Dermis microvascular lymphatic vessel endothelial cell (primary cell): ENCODE measurements at regions not wholly inside any gene's neighbourhood (a gene's known extent, or its start where the extent isn't known, plus 50 kb on each side); places are given as distances from the start of the nearest gene placed in this dataset.
"Not testable (repeated sequence)": the region's sequence is repeated elsewhere in the genome, so short reads cannot be mapped to it uniquely, and the experiment has no call there.

ENCODE experiments used
- DNase-seq, 2 donors: peaks; one replicate each; pipeline versions ENCODE4 v3.0.0 to v3.0.0-alpha.2; 2010; ENCODE audit warnings: low read depth in 2 of 2

DNA sequence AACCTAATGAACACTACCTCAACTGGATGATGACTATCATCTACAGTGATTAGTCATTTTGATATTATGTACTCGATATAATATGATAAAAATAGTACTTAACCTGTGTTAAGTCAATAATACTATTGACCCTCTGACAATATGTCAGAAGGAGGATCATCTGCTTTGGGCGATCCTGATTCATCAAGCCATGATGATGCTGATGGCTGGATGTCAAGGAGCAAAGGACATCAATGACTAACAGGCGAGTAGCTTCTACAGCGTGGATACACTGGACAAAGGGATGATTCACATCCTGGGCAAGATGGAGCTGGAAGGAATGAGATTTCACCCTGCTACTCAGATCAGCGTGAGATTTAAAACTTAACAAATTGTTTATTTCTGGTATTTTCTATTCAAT lies 94.4 kb upstream of the SKAP2 start:
- peak in 1 of 2 donors; percentile 72 for DNase-seq

DNA sequence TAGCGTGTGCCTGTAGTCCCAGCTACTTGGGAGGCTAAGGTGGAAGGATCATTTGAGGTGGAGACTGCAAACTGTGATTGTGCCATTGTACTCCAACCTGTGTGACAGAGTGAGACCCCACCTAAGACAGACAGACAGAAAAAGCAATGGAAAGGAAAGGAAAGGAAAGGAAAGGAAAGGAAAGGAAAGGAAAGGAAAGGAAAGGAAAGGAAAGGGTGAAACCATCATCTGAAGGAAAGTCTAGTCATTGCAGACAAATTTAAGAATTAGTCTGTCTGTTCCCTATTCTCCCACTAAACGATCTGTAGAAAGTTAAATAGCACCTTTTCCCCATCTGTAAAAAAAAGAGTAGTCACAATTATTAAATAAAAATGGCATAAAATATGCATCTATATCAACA lies 91.1 kb upstream of the SKAP2 start:
- no peak for DNase-seq

DNA sequence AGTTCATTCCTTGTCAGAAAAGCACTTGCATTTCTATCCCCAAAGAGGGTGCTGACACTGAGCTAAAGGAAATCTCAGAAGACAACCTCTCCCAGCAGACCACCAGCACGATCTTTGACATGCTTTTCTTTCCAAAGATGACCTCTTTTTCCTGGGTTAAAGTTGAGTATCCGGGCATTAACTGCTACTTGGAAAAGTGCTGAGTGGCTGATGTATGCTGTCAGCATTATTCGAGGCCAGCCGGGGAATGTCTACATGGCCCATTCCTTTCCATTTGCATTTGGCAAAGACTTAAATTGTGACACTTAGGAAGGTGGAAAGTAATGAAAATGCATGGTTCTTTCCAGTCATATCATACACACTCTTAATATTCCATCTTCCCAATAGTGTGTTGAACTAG lies 90.6 kb upstream of the SKAP2 start:
- DNase-seq, result no peak

DNA sequence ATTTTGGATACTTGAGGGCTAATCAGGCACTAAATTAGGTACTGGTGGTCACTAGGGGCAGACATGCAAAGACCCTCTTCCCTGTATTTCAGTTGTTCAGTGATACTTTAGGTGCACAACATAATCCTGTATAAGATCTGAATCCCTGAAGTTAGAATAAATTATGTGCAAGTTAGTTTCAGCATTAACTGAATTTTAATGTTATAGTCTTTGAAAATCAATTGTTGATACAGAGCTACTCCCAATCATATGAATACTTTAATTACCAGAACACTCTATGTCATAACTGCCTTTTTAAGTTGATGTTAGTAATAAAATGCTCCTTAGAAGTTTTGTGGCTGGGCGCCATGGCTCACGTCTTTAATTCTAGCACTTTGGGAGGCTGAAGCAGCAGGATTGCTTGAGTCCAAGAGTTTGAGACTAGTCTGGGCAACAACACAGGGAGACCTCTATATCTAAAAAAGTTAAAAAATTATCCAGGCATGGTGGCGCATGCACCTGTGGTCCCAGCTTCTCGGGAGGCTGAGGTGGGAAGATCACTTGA lies 87.1 kb upstream of the SKAP2 start:
- no peak for DNase-seq

DNA sequence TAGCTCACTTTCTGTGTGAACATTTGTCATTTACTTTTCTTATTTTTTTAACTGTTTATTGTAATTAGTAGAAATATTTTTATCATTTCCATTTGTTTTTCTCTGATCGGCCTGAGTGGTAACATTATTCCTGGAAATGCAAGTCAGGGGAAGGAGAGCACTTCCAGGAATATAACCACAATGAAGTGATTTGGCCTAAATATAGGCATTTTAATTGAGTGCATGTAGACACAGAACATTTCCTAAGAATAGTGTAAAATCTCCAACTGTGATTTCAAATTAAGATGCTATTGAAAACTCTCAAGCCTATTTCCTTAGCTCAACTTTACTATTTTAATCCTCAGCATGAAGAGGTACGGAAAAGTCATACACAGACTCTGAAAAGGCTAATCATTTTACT lies 86.5 kb upstream of the SKAP2 start:
- DNase-seq, result no peak

DNA sequence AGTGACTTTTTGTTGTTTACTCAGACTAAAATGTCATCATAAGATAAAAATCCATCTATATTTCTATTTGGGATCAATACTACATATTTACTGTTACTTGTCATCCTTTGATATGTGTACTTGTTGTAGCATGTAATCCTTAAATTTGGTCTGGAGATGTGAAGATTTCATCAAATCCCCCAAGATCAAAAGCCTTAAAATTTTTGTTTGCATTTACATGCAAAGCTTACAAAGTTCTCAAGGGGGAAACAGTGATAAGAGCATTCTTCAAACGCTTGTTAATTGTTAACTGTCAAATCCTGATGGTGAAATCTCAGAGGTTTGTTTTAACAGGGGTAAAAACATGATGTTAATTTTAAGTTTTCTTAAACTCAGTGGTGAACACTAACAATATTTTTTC lies 84.9 kb upstream of the SKAP2 start:
- DNase-seq, result no peak

DNA sequence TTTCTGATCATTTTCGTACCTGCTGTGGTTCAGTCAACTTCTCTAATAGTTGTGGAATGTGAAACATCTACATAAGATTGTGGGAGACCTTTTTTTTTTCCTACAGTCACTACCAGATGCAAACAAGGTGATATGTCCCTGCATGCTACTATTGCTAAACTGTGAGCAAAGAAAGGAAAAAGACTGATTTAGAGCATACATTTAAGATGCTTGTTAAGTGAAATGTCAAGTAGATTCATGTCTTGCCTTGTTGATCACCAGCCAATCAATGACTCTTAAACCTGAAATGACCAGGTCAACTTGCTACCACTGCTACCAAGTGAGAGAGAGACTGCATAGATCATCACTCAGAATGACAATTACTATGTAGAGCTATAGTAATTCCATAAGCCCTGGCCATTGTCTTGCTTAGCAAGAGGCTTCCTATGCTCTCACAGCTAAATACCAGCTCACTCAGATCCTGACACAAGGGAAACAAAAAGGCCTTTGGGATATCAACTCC lies 84.3 kb upstream of the SKAP2 start:
- DNase-seq, result no peak

DNA sequence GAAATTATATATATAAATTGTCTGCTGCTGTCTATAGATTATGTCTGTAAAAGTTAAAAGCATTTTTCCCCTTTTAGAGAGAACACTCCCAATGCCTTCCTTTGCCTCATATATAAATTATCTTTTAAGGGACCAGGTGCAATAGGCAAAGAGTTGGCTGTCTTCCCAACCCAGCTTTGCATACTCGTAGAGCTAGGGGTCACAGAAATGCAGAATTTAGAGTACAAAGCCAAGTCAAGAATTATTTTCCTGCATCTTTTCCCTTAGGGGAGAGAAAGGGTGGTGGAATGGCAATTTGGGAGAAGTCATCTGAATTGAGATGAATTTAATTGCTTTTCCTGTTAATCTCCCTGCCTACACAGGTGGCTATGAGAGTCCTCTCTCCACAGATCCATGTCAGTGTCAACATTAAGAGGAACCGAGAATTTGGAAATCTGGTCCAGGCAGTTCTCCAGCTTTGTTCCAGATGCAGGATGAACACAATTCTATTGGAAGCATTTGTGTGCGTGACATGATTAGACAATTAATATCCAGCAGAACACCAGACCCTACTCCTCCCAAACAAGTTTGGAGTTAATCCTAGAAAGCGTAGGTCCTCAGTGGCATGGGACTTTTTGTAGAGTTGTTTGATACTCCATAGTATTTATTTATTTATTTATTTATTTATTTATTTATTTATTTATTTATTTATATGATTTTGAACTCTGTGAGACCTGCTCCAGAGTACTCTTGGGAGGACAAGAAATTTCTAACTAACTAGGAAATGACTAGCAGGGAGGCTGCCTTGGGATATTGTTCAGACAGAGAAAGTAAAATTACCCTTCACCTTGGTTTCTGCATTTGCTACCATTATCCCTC lies 80.3 kb upstream of the SKAP2 start:
- DNase-seq, result no peak

DNA sequence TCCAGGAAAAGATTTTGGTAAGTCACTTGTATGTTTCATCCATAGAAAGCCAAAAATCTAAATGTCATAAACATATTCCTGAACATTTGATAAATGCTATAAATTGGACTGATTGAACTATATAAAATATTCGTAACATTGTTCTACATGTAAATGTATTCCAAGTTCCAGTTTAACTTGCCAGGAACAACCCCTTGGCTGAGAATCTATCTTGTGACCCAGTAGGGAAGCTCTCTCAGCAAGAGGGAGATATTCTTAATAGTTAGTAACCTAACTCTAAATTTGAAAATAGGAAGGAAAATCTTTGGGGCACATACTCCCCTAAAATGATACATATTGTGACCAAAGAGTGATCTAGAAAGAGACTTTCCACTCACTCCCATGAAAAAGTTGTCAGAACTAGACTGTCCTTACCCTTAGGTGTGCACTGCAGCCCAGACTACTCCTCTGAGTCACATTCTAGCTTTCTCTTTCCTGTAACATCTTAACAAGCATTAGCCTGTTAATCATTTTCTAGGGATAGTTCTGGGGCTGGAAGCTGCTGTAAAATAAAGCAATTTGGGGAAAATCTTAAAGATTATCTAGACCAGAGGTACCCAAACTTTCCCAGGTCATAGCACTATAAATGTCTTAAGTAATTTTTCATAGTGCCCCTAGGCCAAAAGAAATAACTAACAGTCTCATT lies 73.7 kb upstream of the SKAP2 start:
- no peak for DNase-seq

DNA sequence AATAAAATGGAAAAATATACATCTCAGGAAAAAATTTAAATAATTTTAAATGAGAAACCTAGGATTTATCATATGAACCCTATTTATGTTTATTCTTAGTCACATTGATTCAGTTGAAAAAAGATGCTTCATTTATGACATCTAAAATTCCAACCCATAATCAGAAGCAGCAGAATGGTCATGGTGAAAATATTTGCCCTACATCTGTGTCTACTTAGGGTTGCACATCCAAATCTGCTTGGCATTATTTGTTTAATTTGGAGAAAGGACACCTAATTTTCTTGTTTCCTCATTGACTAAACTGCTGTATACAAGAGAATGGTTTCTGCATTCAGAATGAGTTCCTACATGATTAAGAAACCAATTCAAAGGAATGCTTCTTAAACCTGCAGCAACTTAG lies 72.9 kb upstream of the SKAP2 start:
- no peak for DNase-seq

DNA sequence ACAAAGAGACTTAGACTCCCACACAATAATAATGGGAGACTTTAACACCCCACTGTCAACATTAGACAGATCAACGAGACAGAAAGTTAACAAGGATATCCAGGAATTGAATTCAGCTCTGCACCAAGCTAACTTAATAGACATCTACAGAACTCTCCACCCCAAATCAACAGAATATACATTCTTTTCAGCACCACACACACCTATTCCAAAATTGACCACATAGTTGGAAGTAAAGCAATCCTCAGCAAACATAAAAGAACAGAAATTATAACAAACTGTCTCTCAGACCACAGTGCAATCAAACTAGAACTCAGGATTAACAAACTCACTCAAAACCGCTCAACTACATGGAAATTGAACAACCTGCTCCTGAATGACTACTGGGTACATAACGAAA lies 68.2 kb upstream of the SKAP2 start:
- not testable (repeated sequence) for DNase-seq

DNA sequence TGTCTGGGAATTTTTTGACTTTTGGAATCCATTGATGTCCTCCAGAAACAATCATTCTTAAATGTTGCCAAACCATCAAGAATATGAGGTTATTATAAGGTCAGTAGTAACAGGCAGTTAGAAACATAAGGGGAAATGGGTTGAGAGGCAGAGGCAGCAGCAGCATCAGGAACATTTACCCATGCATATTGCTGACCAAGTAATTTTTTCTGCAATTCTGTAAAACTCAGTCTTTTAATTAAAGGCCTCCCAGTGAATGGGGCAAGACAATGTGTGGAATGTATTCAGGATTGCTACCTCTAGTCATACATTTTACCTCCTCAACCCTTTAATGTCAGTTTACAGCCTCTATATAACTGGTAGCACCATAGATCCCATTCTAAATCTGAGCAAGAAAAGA lies 66.5 kb upstream of the SKAP2 start:
- no peak for DNase-seq

DNA sequence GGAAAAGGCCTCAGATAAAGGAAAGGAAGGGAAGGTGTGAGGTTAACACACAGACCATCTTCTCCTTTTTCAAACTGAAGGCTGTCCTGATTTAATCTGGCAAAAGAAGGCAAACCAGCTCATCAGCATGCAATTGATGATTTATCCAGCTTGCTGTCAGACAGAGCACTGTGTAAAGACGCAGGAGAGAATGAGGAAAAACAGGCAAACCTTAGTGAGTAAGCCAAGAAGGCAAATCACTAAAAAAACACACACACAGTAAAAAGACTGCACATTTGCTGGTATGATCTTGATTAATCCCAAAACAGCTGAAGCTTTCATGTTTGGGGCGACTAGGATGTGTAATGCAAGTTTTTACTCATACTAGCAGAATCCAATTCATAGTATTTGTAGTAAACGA lies 65.8 kb upstream of the SKAP2 start:
- no peak for DNase-seq

DNA sequence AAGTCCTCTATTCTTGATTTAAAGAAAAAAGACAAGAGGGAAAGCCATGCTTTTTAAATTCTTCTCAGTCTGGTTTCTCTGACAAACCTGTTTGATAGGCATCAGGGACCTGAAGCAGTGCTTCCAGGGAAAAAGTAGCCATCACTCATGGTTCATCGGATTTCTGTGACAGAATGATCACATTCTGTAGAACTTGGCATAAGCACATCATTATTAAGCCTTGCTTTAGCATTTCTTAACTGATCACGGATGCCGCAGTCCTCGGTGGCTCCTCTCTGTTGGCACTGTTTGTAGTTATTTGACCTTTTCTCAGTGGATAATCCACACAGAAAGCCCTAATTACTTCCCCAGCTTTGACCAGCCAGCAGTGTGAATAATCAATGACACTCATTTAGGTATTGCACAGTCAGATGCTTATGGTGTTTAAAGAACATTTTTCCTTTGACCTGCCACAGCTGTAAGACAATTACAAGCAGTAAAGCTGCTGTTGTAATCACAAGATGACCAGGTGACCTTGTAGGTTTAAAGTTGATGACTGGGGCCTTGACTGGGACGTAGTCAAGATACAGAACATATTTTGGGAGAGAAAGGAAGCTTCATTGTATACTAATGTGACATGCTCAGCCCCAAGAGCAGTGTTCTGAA lies 64.4 kb upstream of the SKAP2 start:
- DNase-seq, result no peak

DNA sequence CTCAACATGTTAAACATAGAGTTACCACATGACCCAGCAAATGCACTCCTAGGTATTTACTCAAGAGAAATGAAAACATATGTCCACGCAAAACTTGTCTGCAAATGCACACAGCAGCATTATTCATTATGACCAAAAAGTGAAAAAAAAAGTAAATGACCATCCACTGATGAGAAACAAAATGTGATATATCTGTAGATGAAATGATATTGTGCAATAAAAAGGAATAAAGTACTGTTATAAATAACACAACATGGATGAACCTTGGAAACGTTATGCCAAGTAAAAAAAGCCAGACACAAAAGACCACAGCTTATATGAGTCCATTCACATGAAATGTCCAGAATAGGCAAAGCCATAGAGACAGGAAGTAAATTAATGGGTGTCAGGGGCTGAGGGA lies 61.4 kb upstream of the SKAP2 start:
- no peak for DNase-seq

DNA sequence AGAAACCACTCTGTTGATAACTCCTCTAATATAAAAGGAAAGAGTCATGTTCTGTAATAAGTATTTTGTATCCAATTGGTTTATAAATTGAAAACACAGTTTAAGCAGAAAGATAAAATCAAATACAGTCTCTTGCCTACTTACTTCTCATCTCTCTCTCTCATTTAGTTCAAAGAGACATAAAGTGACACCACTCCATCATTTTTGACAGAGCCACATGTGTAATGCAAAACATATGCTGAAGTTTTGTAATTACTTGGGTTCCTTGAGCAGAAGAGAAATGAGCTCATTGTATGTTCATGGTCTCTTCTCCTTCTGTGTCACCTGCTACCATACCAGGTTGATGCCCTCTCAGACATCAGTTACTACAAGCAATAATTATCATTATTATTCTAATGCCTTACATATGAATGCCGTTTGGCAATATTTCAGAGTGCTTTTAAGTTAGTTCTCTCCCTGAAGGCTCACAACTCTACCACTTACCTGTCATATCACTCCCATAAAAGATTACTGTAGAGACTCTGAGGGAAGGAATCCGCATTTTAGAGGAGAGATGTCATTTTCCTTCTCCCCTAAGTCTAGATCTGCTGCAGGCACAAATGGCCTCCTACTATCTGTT lies 59.9 kb upstream of the SKAP2 start:
- no peak for DNase-seq

DNA sequence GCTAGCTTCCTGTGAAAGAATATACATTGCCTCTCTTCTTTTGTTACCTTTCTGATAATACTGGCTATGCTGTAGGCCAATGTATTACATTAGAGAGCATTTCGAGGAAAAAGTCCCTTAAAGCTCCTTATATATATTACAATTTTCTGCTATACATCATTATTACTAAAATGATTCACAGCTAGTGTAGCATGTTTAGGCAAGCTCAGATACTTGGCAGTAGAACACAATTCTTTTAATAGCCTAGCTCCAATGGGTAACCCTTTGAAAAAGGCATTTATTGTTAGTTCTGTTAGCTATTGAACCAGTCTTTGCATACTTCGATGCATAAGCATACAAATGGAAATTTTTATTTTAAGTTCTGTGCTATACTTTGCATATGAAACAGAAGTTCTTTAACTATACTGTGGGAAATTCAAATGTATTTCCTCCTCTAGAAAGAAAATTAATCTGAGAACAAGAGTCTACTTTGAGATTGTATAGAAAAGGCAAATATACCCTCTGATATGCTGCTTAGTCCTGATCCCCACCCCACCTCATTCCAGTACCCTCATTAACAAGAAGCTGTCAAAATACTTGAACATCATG lies 55.6 kb upstream of the SKAP2 start:
- DNase-seq, result no peak

DNA sequence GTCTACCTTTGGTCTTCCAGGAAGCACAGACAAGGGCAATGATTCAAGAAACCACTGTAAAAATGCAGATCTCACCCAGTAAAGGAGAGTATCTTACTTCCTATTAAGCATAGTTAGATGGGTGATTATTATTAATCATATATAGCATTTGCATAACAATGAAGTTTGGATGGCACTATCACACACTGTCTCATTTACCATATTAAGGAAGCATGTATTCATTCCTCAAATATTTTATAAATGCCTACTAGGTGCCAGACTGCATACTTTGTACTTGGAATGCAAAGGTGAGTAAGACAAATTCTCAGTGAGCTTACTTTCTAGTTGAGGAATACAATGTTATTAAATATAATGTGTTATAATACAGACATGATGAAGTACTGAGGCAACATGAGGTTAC lies 53.9 kb upstream of the SKAP2 start:
- DNase-seq, result no peak

DNA sequence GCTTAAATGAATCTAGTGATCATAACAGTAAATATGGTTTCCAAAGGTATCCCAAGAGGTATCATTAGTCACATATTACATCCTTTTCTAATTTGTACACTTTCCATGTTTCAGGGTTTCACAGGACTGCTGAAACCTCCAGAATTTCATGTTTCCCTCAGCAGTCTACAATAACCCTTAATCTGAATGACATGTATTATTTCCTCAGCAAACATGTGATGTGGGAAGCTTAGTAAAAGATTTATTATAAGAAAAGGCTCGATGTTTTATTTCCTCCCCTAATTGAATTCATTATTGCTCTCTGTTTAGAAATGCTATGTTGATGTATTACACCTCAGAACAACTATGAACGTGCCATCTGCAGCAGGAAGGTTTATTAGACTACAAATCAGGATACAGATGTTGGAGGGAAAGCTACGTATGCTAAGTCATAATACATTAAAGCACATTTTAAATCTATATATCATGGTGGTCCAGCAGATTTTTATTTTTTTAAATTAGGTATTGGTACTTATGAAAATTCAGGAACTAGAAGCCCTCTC lies 52.5 kb upstream of the SKAP2 start:
- DNase-seq, result no peak

DNA sequence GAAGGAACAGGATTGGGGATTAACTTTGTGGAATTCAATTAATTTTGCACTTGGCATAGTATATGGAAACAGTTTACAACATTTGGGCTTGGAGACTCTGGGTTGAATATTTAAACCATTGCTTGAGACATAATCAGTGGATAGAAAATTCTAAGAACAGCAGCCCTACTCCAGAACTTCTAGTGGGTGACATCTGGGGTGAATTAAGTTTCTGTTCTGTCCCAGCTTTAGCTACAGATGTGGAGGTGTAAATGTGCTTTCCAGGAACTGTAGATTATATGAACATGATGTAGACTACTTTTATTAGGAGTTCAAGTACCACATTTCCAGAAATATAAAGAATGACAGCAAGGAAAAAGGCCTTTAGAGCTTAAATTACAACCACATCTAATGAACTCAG lies 51.9 kb upstream of the SKAP2 start:
- no peak for DNase-seq
